ENCODE measurements at regions not wholly inside any gene's neighbourhood (a gene's known extent, or its start where the extent isn't known, plus 50 kb on each side); places are given as distances from the start of the nearest gene placed in this dataset.
"Not testable (repeated sequence)": the region's sequence is repeated elsewhere in the genome, so short reads cannot be mapped to it uniquely, and the experiment has no call there.

- Mint-ChIP-seq H3K4me3 (peak overlapping the region in 2 of 8 donors; percentile 9 to 56), H3K27ac (no peak overlapping the region), H3K27me3 (peaks cover 45 to 58% (median 53%) of the 10 kb centered on the region in 3 donors), H3K9me3 (no peaks in the 10 kb centered on the region), H3K36me3 (no peaks in the 10 kb centered on the region), H3K4me1 (peaks cover 0 to 11% (median 10%) of the 10 kb centered on the region in 3 donors)
- DNase-seq (no peak), ATAC-seq (ENCODE audit: low read depth in 2 of 2) (no peak)
These were observed 99.6 kb downstream of the ING1 start for GRCh38 chr13:110812869-110813645.

DNA sequence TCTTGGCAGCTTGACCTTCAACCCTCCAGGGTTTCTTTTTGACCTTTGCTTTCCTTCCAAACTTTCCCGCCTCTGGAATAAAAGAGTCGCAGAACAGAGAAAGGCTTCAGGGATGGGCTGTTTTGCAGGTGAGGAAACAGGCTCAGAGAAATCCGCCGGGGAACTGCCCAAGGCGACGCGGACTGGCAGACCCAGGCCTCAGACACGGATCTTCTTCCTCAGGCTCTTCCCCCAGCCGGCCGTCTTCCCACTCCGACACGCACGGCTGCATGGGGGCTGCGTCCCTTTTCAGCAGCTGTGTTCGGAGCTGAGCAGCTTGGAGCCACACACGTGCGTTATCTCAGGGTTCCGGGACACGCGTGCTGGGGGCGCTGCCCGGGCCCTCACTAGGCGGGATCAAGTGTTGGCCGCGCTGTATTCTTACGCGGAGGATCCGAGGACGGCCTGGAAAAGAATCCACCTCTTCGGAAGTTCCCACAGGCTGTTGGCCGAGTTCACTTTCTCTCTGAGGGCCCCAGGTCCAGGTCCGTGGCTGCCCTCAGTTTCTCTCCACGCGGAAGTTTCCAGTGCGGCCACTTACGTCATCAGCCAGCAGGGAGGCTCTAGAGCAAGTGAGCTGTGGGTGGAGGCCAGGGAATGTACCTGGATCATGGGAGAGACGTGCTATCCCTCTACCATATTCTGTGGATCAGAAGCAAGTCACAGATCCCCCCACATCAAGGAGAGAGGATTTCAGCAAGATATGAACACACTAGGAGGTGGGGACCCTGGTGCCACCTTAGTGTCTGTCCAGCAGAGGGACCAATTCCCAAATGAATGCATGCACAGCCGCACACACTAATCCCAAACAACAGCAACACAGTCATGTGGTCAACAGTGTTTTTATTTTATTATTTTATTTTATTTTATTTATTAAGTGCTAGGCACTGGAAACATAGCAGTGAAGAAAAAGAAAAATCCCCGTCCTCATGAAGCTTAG is 100.4 kb downstream of the ING1 start:
- H3K36me3 Mint-ChIP-seq, result no peaks in the 10 kb centered on the region
- no peak overlapping the region for H3K27ac Mint-ChIP-seq
- no peak for ATAC-seq (ENCODE audit: low read depth in 2 of 2)
- H3K4me3 Mint-ChIP-seq, result peak overlapping the region in 2 of 8 donors; percentile 9 to 23
- no peaks in the 10 kb centered on the region for H3K9me3 Mint-ChIP-seq
- H3K4me1 Mint-ChIP-seq, result peaks cover 0 to 11% (median 10%) of the 10 kb centered on the region in 3 donors
- no peak for DNase-seq
- peaks cover 37 to 51% (median 45%) of the 10 kb centered on the region in 3 donors for H3K27me3 Mint-ChIP-seq

GRCh38 chr13:110815471-110816204 is 99.2 kb downstream of the ANKRD10 start:
- no peak for ATAC-seq (ENCODE audit: low read depth in 2 of 2)
- H3K4me3 Mint-ChIP-seq, result no peak overlapping the region
- no peak for DNase-seq
- peaks cover 0 to 13% (median 11%) of the 10 kb centered on the region in 3 donors for H3K4me1 Mint-ChIP-seq
- H3K27me3 Mint-ChIP-seq, result peaks cover 31 to 40% (median 35%) of the 10 kb centered on the region in 3 donors
- no peaks in the 10 kb centered on the region for H3K36me3 Mint-ChIP-seq
- H3K9me3 Mint-ChIP-seq, result no peaks in the 10 kb centered on the region
- H3K27ac Mint-ChIP-seq, result no peak overlapping the region

GRCh38 chr13:110816500-110816899 is 98.4 kb downstream of the ANKRD10 start:
- Mint-ChIP-seq H3K4me3 (no peak overlapping the region), H3K27ac (peak overlapping the region in 2 of 6 donors; percentile 66 to 67), H3K36me3 (no peaks in the 10 kb centered on the region), H3K9me3 (no peaks in the 10 kb centered on the region), H3K27me3 (peaks cover 24 to 31% (median 26%) of the 10 kb centered on the region in 3 donors), H3K4me1 (peaks cover 0 to 11% (median 11%) of the 10 kb centered on the region in 3 donors)
- DNase-seq (no peak), ATAC-seq (ENCODE audit: low read depth in 2 of 2) (no peak)

DNA sequence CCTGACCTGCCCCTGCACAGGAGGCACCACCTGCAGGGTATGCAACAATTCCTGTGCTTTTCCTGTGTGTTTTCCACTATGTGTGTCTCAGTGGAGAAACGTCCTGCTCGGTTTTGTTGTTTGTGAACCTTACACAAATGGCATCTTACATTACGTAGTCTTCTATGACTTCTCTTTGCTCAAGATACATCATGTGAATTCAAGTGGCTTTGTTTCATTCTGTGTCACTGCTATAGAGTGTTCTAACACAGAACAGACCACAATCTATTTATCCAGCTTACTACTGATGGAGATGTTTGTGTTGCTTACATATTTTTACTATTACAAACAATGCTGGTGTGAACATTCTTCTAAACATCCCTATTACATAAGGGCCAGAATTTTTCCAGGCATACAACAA is 97.7 kb downstream of the ANKRD10 start:
- DNase-seq (no peak), ATAC-seq (ENCODE audit: low read depth in 2 of 2) (no peak)
- H3K9me3 Mint-ChIP-seq, result no peaks in the 10 kb centered on the region
- no peak overlapping the region for H3K4me3 Mint-ChIP-seq
- H3K27me3 Mint-ChIP-seq, result peaks cover 19 to 25% (median 20%) of the 10 kb centered on the region in 3 donors
- H3K27ac Mint-ChIP-seq, result no peak overlapping the region
- H3K36me3 Mint-ChIP-seq, result no peaks in the 10 kb centered on the region
- H3K4me1 Mint-ChIP-seq, result peaks cover 0 to 6% (median 6%) of the 10 kb centered on the region in 3 donors

DNA sequence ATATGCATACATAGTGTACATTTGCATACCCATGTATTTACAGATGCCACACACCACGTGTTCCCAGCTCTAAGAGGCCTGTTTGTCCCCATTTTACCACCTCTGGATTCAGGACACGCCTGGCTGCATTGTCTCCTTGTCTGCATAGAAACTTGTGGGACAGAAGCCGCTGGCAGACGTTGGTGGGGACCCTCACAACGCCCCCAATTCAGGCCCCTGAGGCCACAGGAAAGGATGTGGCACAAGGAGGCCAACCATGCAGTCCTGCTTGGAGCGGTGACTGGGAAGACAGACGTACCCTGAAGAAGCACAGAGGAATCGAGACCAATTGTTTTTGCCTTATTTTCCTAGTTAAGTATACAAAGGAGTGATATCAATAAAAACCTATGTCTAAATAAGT is 96.1 kb downstream of the ANKRD10 start:
- H3K27me3 Mint-ChIP-seq, result peaks cover 4 to 15% (median 9%) of the 10 kb centered on the region in 3 donors
- H3K27ac Mint-ChIP-seq, result peak overlapping the region in 2 of 6 donors; percentile 47 to 70

GRCh38 chr13:110819203-110820014 is 95.5 kb downstream of the ANKRD10 start:
- Mint-ChIP-seq H3K36me3 (no peaks in the 10 kb centered on the region), H3K9me3 (peaks cover 0 to 3% (median 0%) of the 10 kb centered on the region in 7 donors), H3K4me3 (no peak overlapping the region), H3K4me1 (peaks cover 0 to 3% (median 0%) of the 10 kb centered on the region in 3 donors), H3K27me3 (peaks cover 0 to 11% (median 4%) of the 10 kb centered on the region in 3 donors), H3K27ac (peak overlapping the region in 1 of 6 donors; percentile 24)
- ATAC-seq (ENCODE audit: low read depth in 2 of 2), result peak; percentile 79 to 86
- DNase-seq, result peak; percentile 69

More for the DNA sequence above, 96.1 kb downstream of the ANKRD10 start:
- DNase-seq (no peak), ATAC-seq (ENCODE audit: low read depth in 2 of 2) (no peak)
- Mint-ChIP-seq H3K4me3 (no peak overlapping the region), H3K4me1 (peaks cover 0 to 4% (median 0%) of the 10 kb centered on the region in 3 donors), H3K9me3 (no peaks in the 10 kb centered on the region), H3K36me3 (no peaks in the 10 kb centered on the region)

DNA sequence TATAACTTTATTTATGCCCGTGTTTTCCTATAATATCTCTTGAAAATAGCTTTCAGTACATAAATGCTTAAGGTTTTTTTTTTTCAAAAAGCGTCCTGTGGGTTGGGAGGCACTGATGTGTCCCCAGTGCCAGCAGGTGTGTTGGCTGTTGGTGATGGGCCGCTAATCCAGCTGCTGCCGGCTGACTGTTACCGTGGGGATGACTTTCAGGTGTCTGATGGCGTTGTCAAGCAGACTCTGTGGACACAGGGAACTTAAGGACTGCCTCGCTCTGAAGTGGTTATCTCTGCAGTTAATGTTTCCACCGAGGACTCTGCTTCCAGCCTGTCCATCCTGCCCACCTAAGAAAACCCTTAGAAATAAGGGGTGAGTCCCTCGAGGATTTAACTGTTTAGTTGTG is 94.5 kb downstream of the ANKRD10 start:
- H3K36me3 Mint-ChIP-seq, result no peaks in the 10 kb centered on the region
- ATAC-seq (ENCODE audit: low read depth in 2 of 2), result no peak
- no peak for DNase-seq
- peaks cover 0 to 5% (median 0%) of the 10 kb centered on the region in 3 donors for H3K27me3 Mint-ChIP-seq
- H3K4me3 Mint-ChIP-seq, result no peak overlapping the region
- peaks cover 0 to 3% (median 0%) of the 10 kb centered on the region in 7 donors for H3K9me3 Mint-ChIP-seq
- peak overlapping the region in 1 of 6 donors; percentile 44 for H3K27ac Mint-ChIP-seq
- H3K4me1 Mint-ChIP-seq, result peaks cover 0 to 3% (median 0%) of the 10 kb centered on the region in 3 donors

DNA sequence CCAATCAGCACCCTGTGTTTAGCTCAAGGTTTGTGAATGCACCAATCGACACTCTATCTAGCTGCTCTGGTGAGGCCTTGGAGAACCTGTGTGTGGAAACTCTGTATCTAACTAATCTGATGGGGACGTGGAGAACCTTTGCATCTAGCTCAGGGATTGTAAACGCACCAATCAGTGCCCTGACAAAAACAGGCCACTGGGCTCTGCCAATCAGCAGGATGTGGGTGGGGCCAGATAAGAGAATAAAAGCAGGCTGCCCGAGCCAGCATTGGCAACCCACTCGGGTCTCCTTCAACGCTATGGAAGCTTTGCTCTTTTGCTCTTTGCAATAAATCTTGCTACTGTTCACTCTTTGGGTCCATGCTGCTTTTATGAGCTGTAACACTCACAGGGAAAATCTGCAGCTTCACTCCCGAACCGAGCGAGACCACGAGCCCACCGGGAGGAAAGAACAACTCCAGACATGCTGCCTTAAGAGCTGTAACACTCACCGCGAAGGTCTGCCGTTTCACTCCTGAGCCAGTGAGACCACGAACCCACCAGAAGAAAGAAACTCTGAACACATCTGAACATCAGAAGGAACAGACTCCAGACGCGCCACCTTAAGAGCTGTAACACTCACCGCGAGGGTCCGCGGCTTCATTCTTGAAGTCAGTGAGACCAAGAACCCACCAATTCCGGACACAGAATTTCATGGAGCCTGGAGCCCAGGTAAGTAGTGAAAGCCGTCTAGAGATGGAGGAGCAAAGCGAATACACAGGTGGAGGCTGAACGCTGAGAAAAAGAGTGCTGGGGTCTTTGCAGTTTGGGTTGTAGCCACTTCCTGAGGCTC is 92.8 kb downstream of the ANKRD10 start:
- peak overlapping the region in 1 of 6 donors; percentile 6 for H3K27ac Mint-ChIP-seq

DNA sequence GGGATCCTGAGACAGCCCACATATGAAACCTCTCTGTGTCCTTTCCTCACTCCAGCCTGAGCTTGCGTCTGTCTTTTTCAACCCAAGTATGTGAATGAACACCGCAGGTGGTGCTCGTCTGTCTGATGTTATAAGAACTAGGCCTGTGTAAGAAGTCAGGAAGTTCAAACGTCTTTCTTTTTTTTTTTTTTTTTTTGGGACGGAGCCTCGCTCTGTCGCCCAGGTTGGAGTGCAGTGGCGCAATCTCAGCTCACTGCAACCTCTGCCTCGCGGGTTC is 92.3 kb downstream of the ANKRD10 start:
- no peak for ATAC-seq (ENCODE audit: low read depth in 2 of 2)
- peaks cover 0 to 3% (median 0%) of the 10 kb centered on the region in 3 donors for H3K4me1 Mint-ChIP-seq
- H3K9me3 Mint-ChIP-seq, result peaks cover 0 to 3% (median 0%) of the 10 kb centered on the region in 7 donors
- DNase-seq, result no peak
- no peaks in the 10 kb centered on the region for H3K36me3 Mint-ChIP-seq
- peaks cover 0 to 12% (median 5%) of the 10 kb centered on the region in 3 donors for H3K27me3 Mint-ChIP-seq
- H3K27ac Mint-ChIP-seq, result no peak overlapping the region
- H3K4me3 Mint-ChIP-seq, result no peak overlapping the region

More for the DNA sequence above, 92.8 kb downstream of the ANKRD10 start:
- Mint-ChIP-seq H3K4me3 (peak overlapping the region in 1 of 8 donors; percentile 12), H3K27me3 (peaks cover 0 to 12% (median 5%) of the 10 kb centered on the region in 3 donors)
- not testable (repeated sequence) for ATAC-seq (ENCODE audit: low read depth in 2 of 2); H3K9me3 Mint-ChIP-seq; DNase-seq; H3K4me1 Mint-ChIP-seq; H3K36me3 Mint-ChIP-seq

GRCh38 chr13:110824702-110825300 is 90.1 kb downstream of the ANKRD10 start:
- DNase-seq (no peak), ATAC-seq (ENCODE audit: low read depth in 2 of 2) (no peak)
- H3K27me3 Mint-ChIP-seq, result peaks cover 0 to 23% (median 13%) of the 10 kb centered on the region in 3 donors
- peaks cover 0 to 4% (median 0%) of the 10 kb centered on the region in 7 donors for H3K9me3 Mint-ChIP-seq
- no peak overlapping the region for H3K27ac Mint-ChIP-seq
- H3K36me3 Mint-ChIP-seq, result no peaks in the 10 kb centered on the region
- H3K4me1 Mint-ChIP-seq, result no peaks in the 10 kb centered on the region
- H3K4me3 Mint-ChIP-seq, result no peak overlapping the region
